Eye (tissue), 1 donor: ENCODE measurements at regions not wholly inside any gene's neighbourhood (a gene's known extent, or its start where the extent isn't known, plus 50 kb on each side); places are given as distances from the start of the nearest gene placed in this dataset.
"Not testable (repeated sequence)": the region's sequence is repeated elsewhere in the genome, so short reads cannot be mapped to it uniquely, and the experiment has no call there.

ENCODE experiments used
- DNase-seq: peaks from one replicate; pipeline ENCODE4 v3.0.0-alpha.2; 2015

DNA sequence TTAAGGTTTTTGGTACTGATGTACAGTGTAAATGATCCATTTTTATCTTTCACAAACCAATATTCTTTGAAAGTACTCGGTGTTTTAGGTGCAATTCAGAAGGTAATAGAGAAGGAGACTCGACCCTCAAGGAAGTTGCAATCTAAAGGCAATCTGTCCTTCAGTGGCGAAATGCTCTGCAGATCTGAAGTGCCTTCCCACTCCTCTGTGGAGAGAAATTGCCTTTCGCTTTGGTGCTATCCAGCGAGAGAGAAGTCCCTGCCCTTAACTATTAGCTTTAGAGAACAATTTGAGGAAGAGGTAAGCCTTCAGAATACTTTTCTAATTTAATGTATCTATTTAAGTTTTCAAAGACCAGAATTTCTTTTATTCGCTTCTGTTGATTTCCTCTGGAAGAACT, 371.8 kb upstream of the FANCL start:
- no peak for DNase-seq

DNA sequence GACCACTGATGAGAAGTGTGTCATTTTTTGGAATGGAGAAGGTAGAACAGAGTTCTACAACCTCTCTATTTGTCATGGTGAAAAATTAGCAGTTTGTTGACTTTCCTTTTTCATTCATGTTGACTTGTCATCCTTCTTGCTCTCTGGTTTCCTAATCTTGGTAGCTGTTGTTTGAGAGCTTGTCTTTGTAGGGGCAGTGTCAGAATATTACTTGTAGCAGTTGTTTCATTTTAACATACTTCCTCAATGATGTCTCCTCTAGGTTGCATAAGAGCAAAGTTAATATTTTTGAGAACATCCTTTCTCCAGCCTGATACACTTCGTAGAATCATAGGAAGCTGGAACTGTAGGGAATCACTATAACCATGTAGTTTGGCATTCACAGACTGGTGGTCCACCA, 368.2 kb upstream of the FANCL start:
- no peak for DNase-seq

DNA sequence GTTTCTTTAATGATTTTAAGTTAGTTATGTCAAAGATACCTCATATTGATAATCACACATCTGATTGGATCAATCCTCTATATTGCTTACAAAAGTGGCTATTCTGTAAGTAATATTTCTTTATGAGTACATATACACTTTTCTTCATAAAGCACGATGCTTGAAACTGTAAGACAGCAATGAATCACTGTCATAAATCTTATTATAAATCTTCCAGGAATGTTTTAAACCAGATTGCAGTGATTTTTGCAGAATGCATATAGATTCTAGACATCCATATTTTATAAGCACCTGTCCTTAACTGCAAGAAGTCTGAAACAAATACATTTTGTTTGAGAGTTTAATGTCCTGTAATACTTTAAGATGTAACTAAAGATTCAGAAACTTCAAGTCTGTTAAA, 367.0 kb upstream of the FANCL start:
- no peak for DNase-seq

DNA sequence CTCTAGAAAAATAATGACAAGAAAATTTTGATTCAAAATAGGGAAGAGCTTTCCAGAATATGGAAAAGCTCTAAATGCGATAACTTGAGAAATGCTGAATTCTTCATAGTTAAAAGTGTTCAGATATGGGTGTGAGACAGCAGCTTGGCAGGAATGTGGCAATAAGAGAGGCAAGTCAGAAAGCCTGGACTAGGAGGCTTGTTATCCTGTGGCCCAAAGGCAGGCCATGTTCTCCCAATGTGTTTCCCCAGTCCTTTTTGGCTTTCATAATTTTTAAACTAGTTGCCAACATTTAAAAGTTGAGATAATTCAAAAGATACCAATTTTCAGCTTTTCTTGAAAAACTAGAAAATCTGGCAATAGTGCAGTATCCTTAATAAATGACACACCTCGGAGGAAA, 366.3 kb upstream of the FANCL start:
- no peak for DNase-seq

DNA sequence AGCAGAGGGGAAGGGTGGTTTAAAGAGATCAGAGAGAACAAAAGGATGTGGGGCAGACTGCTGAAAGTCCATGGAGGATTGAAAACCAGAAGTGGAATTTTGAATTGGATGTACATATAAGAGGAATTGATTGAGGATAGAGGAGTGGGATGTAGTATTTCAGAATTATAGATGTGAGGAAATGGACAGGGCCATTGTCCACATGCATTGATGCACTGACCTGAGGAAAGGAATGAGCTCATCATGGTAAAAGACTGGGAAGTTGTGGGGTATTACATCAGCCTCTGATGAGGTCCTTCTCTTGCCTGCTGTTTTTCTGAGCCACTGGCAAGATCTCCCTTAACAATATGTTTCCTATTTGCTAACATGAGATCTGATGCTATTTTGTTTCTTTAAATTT, 365.7 kb upstream of the FANCL start:
- no peak for DNase-seq

DNA sequence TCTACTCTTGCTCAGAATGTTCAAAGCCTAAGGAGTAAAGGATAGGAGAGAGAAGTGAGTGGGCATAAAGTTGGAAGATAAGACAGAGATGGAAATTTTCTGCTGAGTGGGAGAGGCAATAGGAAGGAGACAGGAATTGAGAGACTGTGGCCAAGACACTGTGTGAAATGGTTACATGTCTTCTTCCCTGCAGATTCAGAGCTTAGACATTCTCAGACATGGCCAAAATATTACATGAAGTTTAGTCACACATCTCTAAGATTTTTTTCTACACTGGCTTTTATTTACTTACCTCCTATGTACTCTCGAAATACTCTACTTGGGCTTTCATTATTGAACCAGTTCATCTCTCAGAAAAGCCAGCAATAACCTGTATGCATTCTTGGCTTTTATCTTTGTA, 363.0 kb upstream of the FANCL start:
- no peak for DNase-seq

DNA sequence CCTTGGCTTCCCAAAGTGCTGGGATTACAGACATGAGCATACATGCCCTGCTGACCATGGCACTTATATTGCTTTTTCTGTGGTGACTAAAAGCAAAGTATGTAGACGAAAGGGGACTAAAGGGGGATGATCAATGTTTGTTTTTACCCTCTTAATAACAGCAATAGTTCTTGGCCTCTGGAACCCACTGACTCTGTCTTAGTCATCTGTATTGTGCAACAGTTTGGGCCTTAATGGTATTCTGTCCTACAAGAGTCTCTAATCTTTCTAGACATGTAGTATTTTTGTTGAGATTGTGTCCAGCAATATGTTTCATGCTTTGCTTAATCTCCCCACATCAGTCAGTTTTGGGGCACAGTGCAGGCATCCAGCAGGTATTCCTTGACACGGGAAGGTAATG, 359.9 kb upstream of the FANCL start:
- DNase-seq: no peak

DNA sequence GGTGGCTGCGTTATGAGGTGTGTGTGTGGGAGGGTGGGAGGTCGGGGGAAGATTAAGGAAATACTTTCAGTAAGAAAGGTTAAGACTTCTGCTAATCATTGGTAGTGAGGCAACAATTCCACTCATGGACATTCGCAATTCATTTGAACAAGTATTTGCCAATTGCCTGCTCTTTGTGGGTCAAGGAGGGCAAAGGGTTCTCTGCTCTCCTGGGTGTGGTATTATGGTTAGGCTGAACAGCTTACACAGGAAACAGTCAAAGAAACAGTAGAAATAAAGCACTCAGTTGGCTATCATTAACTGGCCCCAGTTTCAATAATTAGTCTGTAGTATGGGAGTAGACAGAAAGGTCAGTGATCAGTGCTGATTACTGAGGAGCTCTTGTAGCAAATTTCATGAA, 357.0 kb upstream of the FANCL start:
- DNase-seq: no peak

DNA sequence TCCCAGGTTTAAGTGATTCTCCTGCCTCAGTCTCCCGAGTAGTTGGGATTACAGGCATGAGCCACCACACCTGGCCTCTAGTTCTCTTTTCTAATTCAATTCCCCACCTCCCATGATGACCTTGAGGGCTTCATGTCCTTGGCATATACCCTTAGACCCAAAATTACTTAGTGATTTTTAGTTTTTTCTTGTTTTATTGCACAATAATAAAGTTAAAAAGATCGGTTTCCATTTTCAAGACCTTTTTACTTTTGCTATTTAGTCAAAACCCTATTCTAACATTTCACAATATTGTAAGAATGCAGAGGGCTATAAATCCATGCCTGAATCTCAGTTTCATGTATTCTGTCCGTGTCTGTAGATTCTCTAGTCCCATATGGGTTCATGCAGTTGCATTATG, 354.6 kb upstream of the FANCL start:
- DNase-seq: no peak

DNA sequence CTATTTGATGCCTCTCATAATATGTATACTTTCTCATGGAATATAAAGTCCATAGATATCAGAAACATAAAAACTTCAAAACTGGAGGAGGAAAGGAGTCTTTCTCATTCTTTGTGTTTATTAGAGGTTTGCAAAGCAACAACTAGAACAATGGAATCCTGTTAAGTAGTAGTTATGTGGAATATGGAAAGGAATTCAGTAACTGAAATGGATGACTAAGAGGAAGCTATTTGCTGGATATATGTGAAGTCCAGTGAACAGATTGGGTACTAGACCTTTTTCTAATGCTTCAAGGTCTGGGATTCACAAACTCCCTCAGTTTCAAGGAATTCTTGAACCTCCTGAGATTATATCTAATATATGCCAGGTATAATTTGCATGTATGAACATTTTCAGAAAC, 353.6 kb upstream of the FANCL start:
- DNase-seq: no peak

DNA sequence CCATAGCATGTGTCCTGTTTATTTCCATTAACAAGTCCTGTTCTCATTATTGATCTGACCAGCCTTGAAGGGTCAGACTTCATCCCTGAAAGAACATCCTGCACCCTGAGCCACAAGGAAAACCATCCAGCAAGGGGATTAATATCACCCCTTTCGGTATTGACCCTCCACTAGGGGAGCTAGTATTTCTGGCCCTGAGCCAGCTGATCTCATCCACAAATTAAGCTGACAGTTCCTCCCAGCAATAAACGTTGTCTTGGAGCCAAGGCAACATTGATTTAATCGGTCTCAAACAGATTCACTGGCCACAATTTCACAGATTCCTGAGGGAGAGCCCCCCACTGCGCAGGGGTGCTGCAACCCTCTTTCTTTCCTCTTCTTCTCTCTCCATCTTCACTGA, 353.1 kb upstream of the FANCL start:
- peak; percentile 57 for DNase-seq

DNA sequence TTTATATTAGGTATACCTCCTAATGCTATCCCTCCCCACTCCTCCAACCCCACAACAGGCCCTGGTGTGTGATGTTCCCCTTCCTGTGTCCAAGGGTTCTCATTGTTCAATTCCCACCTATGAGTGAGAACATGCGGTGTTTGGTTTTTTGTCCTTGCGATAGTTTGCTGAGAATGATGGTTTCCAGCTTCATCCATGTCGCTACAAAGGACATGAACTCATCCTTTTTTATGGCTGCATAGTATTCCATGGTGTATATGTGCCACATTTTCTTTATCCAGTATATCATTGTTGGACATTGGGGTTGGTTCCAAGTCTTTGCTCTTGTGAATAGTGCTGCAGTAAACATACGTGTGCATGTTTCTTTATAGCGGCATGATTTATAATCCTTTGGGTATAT, 345.1 kb upstream of the FANCL start:
- not testable (repeated sequence) for DNase-seq

DNA sequence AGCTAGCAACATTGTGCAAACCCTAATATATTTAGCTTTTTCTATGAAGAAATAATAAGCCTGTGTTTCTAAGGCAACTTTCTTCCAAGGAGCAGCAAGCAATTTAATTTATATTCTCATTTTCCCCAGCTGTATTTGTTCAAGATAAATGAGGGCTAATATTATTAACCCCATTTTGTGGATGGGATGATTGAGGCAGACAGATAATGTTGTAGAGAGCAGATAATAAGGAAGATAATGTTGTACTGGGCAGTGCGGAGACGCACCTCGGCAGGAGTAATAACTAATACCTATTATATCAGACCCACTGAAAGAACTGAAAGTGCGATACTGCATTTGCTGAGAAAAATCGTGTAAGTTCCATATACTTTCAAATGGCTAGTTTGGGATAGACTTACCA, 344.1 kb upstream of the FANCL start:
- no peak for DNase-seq

DNA sequence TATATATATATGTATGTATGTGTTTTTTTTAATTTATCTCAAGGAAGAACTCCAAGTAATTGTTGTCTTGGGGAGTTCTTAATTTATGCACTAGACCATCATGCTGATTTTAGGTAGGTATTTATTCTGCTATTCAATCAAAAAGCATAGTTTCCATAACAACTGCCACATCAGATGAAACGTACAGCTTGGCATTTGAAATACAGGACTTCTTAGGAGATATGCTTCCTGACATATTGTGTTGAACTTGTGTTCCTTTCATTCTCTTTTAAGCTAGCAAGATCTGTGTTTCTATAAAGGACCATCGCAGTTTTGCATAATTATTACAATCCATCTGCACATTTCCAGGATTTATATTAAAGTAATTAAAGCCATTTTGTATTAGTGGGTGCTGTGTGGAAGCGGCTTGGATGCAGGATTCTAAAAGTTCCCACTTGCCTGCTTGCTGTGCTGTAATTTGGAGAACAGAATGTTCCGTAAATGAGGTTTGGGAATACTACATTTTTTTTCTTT, 343.5 kb upstream of the FANCL start:
- no peak for DNase-seq

DNA sequence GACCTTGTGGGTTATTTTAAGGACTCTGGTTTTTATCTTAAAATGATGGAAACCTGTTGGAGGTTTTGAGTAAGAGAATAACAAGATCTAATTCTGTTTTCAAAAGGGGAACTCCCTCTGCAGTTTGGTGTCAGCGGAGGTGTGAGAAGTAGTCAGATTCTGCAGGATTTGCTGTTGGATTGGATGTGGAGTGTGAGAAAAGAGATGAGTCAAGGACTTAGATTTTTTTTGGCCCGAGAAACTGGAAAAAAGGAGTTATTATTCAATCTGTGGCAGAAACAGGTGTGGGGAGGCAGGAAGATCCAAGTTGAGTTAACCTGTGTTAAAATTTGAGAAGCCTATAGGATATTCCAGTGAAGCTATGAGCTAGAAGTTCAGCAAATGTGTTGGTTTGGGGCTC, 337.2 kb upstream of the FANCL start:
- DNase-seq: no peak

DNA sequence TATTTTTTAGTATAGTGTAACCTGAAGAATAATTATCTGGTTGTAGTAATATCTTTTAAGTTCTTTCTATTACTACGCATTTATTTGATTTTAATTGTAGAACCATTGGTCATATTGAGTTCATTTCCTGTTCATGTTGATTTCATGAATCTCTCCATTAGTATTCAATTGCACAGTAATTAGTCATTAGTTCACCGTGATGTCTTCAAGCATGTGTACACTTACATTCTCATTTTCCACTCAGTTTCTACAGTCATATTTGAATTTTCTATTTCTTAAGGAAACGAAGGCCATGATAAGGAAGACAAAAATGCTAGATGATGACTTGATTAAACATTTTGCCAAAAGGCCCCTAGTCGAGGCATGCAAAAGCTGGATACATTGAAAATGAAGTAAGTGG, 333.7 kb upstream of the FANCL start:
- DNase-seq: no peak

DNA sequence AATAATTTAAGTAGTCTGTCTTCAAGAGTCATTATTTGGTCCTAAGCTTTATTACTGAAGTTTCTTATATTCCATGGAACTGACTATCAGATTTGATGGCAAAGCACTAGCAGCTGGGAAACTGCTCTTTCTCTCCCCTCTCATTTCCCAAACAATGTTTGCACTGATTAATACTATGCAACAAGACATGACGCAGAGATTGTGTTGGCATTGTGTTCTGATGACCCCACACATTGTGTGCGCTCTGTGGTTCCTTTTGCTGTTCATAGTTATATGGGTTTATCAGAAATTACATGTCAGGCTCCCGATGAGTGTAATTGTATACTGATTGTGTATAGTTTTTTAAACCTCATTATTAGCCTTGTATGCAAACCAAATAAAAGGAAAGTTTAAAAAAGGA, 331.6 kb upstream of the FANCL start:
- peak; percentile 58 for DNase-seq

DNA sequence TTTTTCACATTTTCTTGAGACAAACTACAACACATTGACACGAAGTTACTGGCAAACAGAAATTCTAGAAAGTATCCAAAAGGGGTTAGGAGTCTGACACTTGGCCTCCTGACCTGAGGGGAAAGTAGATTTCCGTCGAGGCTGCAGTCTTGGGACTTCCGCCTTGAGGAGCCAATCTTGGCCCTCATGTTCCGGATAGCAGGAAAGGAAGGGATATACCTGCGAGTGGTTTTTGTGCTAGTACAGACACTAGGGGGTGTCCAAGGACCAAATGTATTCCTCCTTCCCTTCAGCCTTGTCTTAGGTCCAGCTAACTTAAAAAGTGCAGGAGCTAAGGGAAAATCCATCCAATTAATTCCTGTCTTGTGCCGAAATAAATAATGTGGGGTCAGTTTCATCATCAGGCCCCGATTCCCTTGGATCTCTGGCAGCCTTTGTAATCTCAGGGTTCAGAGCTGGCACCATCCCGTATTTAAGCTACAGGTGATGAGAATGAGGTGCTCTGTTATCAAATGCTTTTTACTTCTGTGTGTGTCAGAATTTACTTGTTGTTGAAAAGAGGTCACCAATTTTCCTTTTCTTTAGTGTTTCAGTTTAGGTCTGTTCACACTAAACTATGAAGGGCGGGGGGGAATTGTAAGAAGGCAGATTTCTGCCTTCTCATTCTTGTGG, 330.2 kb upstream of the FANCL start:
- DNase-seq: peak; percentile 87

DNA sequence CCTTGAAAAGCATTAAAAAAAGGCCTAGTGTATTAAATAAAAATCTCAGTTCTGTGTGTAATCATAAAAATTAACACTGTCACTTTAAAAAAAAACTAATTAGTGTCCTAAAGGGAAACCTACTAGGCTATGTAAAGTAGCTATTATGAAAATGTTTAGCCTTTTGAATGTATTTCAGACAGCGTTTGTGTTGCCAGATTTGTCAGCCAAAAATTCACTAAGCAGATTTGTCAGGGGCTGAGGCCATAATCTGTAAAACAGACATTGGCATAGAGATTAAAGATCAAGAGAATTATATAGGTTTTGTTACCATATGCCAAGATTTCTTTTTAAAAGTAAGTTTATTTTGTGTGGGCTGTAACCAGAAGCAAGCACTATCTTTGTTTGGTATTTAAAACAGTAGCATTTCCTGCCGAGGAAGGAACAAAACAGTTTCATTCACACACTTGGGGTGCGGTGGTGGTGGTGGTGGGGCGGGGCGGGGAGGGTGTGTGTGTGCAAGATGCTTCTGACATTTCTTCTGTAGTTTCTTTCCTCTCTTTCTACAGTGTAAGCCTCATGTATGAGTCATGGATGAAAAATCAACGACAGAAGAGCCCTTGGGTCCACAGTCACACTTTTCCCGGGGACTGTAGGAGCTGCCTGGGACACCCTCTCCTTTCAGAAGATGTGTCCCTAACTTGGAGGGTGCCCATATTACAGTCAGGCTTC, 328.5 kb upstream of the FANCL start:
- DNase-seq: no peak

DNA sequence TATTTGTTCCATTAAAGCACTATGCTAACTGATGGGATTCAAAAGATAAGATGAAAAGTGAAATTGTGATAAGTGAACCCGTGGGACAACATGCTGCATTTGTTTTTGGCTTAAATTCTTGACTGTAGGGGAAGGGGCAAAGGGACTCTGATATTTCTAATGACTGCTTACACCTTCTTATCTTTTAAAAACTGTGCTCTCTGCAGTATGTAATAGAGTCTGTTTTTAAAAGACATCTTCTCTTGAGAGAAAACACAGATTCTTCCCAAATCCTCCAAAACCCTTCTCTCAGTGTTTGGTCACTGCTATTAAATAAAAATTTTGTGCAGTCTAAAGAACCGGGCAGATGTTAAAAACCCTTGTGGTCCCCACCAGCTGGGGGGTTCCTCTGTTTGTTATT, 327.8 kb upstream of the FANCL start:
- DNase-seq: no peak

DNA sequence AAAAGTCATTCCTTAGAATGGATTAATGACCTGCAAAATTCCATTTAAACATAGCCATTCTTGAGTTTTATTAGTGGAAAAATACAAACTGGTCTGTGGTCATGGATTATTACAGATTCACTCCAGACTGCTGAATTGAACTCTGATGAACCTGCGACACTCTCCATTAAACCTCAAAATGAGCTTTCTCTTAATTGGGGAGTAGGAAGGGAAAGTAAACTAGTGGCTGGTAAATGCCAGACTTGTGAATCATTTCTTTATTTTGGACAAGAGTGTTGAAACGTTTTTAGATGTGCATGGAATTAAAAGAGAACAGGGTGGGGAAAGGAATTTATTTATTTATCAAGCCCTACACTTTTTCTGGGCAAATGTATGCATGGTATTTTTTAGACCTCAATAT, 321.2 kb upstream of the FANCL start:
- no peak for DNase-seq

DNA sequence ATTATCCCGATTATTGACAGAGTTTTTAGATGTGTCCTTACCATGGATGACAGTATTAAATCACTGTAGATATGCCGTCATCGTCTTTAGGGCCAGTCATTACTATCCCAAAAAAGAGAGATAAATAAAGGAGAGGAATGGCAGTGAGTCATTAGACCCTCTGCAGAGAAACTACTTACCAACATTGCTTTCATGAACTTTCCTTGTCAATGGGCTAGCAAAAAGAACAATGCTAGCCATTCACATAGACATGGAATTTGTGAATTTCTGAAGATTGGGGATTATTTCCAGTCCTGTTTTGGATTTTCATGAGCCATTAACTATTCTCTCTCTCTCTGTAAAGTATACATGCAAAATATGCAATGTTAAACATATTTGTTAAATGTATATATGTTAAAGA, 319.4 kb upstream of the FANCL start:
- no peak for DNase-seq

DNA sequence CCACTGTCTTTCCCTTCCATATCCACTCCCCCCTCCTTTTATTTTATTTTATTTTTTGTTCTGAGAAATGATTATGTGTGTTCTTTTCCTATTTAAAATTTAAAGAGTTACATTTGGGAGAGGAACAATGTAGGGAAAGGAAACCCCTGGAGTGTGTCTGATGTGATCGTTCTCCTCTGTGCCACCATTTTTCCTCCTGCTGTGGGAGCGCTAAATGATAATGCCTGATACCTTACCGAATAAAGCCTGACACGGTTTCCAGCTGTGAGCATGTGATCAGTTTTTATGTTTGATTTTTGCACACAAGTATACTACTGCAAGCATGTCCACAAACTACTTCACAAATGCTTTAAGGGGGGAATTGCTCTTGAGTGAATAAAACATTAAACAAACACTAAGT, 317.8 kb upstream of the FANCL start:
- DNase-seq: no peak

DNA sequence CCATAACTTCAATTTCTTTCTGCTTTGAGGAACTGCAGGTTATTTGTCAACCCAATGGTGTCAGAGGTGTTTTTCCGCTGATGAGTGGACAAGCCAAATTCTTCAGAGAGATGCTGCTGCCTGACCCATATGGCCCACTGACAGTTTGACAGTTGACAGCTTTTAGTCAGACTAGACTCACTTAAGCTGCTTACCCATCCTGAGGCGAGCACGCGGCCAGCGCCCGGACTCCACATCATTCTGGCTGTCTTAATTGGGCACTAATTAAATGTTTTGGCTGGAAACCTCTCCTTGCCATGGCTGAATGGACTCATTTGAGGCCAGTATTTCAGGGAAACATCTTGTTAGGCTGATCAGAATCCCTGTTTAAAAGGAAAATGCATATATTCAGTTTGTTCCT, 316.1 kb upstream of the FANCL start:
- peak; percentile 77 for DNase-seq

DNA sequence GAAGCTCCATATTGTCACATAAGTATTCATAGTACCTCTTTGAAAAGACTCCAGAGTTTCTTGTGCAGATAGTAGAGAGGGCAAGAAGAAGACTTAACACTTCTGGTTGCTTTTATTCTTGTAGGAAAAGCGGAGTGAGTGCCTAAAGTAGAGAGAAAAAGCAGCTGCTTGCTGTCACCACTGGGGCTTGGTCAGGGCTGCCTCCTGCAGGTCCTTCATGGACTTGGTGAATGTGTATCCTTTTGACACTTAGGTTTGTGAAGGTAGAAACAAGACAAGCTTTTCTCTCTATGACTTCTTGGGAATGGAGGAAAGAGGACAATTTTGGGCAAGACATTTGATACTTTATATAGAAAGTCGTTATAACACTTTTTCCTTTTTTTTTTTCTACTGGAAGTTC, 312.8 kb upstream of the FANCL start:
- no peak for DNase-seq
